ENCODE measurements at regions not wholly inside any gene's neighbourhood (a gene's known extent, or its start where the extent isn't known, plus 50 kb on each side); places are given as distances from the start of the nearest gene placed in this dataset.

- TF ChIP-seq MLLT1 (IDR thresholded peaks at IDR 0.05), result no peak
- TF ChIP-seq IRF3 (IDR thresholded peaks at IDR 0.05), result no peak
- TF ChIP-seq BACH1 (IDR thresholded peaks at IDR 0.05; ENCODE audit: borderline replicate concordance), result no peak
- TF ChIP-seq EP300 (IDR thresholded peaks at IDR 0.05; ENCODE audit: borderline replicate concordance in 1 of 2, control insufficient read depth in 1 of 2, low read depth in 2 of 2, low read length in 2 of 2), result no peak
- no peak for TF ChIP-seq STAT1 (conservative IDR thresholded peaks at IDR 0.05)
Observed at GRCh38 chr13:64871742-64872141, 2358.4 kb downstream of the PCDH9 start (continued).

GRCh38 chr13:64869539-64869938, 2360.6 kb downstream of the PCDH9 start:
- H3K4me3 ChIP-seq, result no peak overlapping the region
- no peak overlapping the region for H3K27ac ChIP-seq (ENCODE audit: control insufficient read depth, insufficient read depth)
- in situ Hi-C loops (cut with MboI) (no loop called here), intact Hi-C loops (cut with micrococcal nuclease; ENCODE audit: unreplicated experiment) (no loop called here)
- ChIA-PET SMC1A (ENCODE audit: uncharacterized antibody, unreplicated experiment) (no interaction called here), RAD21 (ENCODE audit: unreplicated experiment) (no interaction called here), POLR2A (no interaction called here), CTCF (no interaction called here)
- BruUV-seq (replicated peaks), result no TSS peak
- H3K27me3 ChIP-seq (replicated peaks in 1 of 2; ENCODE audit: control insufficient read depth in 2 of 2, insufficient read depth in 2 of 2, low read length in 1 of 2), result no peaks in the 10 kb centered on the region
- H3K4me1 ChIP-seq (ENCODE audit: control insufficient read depth, insufficient read depth, low read length), result no peaks in the 10 kb centered on the region
- no peak for ATAC-seq
- FAIRE-seq, result no peak
- H3K79me2 ChIP-seq (ENCODE audit: control insufficient read depth, insufficient read depth, low read length), result no peaks in the 10 kb centered on the region
- no peaks in the 10 kb centered on the region for H3K9me3 ChIP-seq (replicated peaks; ENCODE audit: control insufficient read depth, insufficient read depth, low read length)
- WGBS (ENCODE audit: insufficient coverage, insufficient replicate concordance, low lambda C conversion rate, missing lambda C conversion rate), result 0% methylated on average over 3 of the region's 3 CpGs
- no peaks in the 10 kb centered on the region for H3K36me3 ChIP-seq (ENCODE audit: control insufficient read depth in 2 of 2, insufficient read depth in 2 of 2, low read length in 1 of 2)
- H3K4me2 ChIP-seq (ENCODE audit: control insufficient read depth, insufficient read depth), result no peak overlapping the region
- no peak overlapping the region for H2AFZ ChIP-seq (ENCODE audit: control insufficient read depth, low read depth, low read length)
- H4K20me1 ChIP-seq (ENCODE audit: control insufficient read depth, insufficient read depth), result no peaks in the 10 kb centered on the region
- DNase-seq (ENCODE audit: low read depth, low spot score), result no peak
- no peak for TF ChIP-seq NKRF (conservative IDR thresholded peaks at IDR 0.05)
- no peak for TF ChIP-seq CEBPB (IDR thresholded peaks at IDR 0.05; ENCODE audit: borderline replicate concordance in 1 of 2, low read depth in 2 of 2, low read length in 2 of 2)
- no peak for TF ChIP-seq HDAC6 (IDR thresholded peaks at IDR 0.05; ENCODE audit: unreplicated experiment)
- TF ChIP-seq PRDM15 (CRISPR knock-in tag; IDR thresholded peaks at IDR 0.05), result no peak
- TF ChIP-seq BCL11A (IDR thresholded peaks at IDR 0.05; ENCODE audit: low read depth, low read length), result no peak
- no peak for TF ChIP-seq RBBP5 (conservative IDR thresholded peaks at IDR 0.05)
- TF ChIP-seq PKNOX1 (IDR thresholded peaks at IDR 0.05), result no peak
- no peak for TF ChIP-seq RAD21 (IDR thresholded peaks at IDR 0.05; ENCODE audit: insufficient read depth, low read depth, low read length)
- no peak for TF ChIP-seq BMI1 (IDR thresholded peaks at IDR 0.05; ENCODE audit: borderline replicate concordance)
- TF ChIP-seq RUNX3 (IDR thresholded peaks at IDR 0.05; ENCODE audit: low read length), result no peak
- H3K9ac ChIP-seq (ENCODE audit: control insufficient read depth, insufficient read depth, low read length), result no peak overlapping the region
